Spleen (tissue), 7 donors: ENCODE measurements at regions not wholly inside any gene's neighbourhood (a gene's known extent, or its start where the extent isn't known, plus 50 kb on each side); places are given as distances from the start of the nearest gene placed in this dataset.

Experiments
- POLR2A ChIP-seq, 3 donors: fragments of 450-650 bp; IDR thresholded peaks; one replicate each; pipeline ENCODE4 v1.5.1; 2017; ENCODE audit warnings: antibody characterized with exemption in 3 of 3, mild to moderate bottlenecking in 1 of 3
- POLR2AphosphoS5 ChIP-seq, 3 donors: sonication (generic); formaldehyde crosslinking; IDR thresholded peaks; one replicate each; pipeline ENCODE4 v1.5.1; 2017; ENCODE audit warnings: antibody characterized with exemption in 3 of 3
- TF ChIP-seq, protein P1 (sequence below), 11 experiments: fragments of 200-600 bp in 7 of 11; fragments of 450-650 bp in 4 of 11; sonication (generic) in 4 of 11; IDR thresholded peaks in 8 of 11; conservative IDR thresholded peaks in 3 of 11; 1 replicate in 7 of 11; 2 replicates in 4 of 11; pipeline versions ENCODE4 v1.4.0 to v1.8.0; 2016 to 2021; ENCODE audit warnings: antibody characterized with exemption in 11 of 11, inconsistent platforms in 4 of 11, mild to moderate bottlenecking in 1 of 11
- donor health status: DM: no; HTN: no; CAD: no; lungs with moderate emphysema.
- donor health status: DM: no; HTN: no; CAD: no.
- donor health status: DM: no; HTN: no; CAD: no.

DNA sequence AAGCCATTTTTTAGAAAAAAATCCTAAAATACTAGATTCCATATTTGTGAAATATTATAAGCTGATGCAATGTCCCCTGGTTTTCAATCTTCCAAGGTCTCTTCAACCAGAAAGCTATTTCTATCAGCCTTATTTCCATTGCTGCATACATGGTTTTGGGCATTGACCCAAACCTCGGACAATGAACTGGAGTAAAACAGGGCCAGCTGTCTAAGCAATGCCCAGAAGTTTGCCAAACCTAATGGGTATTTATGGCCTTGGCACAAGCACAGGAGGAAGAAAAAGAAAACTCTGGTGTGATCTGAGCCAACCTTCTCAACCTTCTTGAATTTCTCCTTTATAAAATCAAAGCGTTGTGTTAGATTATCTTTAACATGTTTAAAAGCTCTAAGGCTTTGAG lies 402.3 kb downstream of the DNAJB9 start:
- TF ChIP-seq, protein P1, sequence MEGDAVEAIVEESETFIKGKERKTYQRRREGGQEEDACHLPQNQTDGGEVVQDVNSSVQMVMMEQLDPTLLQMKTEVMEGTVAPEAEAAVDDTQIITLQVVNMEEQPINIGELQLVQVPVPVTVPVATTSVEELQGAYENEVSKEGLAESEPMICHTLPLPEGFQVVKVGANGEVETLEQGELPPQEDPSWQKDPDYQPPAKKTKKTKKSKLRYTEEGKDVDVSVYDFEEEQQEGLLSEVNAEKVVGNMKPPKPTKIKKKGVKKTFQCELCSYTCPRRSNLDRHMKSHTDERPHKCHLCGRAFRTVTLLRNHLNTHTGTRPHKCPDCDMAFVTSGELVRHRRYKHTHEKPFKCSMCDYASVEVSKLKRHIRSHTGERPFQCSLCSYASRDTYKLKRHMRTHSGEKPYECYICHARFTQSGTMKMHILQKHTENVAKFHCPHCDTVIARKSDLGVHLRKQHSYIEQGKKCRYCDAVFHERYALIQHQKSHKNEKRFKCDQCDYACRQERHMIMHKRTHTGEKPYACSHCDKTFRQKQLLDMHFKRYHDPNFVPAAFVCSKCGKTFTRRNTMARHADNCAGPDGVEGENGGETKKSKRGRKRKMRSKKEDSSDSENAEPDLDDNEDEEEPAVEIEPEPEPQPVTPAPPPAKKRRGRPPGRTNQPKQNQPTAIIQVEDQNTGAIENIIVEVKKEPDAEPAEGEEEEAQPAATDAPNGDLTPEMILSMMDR (IDR thresholded peaks at IDR 0.05 in 8 of 11, conservative IDR thresholded peaks at IDR 0.05 in 3 of 11): no peak
- TF ChIP-seq POLR2A (IDR thresholded peaks at IDR 0.05) (no peak), POLR2AphosphoS5 (IDR thresholded peaks at IDR 0.05) (no peak)
